Ishikawa (cell line): ENCODE measurements at regions not wholly inside any gene's neighbourhood (a gene's known extent, or its start where the extent isn't known, plus 50 kb on each side); places are given as distances from the start of the nearest gene placed in this dataset.

ENCODE experiments used
- CEBPB ChIP-seq: IDR thresholded peaks from 2 replicates; pipeline ENCODE4 v1.6.1; 2012
- CREB1 ChIP-seq: IDR thresholded peaks from 2 replicates; pipeline ENCODE4 v1.6.1; 2012; ENCODE audit warnings: low read depth
- EGR1 ChIP-seq: IDR thresholded peaks from 2 replicates; pipeline ENCODE4 v1.6.1; 2012
- EP300 ChIP-seq: IDR thresholded peaks from 2 replicates; pipeline ENCODE4 v1.6.1; 2012; ENCODE audit warnings: borderline replicate concordance
- FOXM1 ChIP-seq: IDR thresholded peaks from 2 replicates; pipeline ENCODE4 v1.6.1; 2012; ENCODE audit warnings: low read depth, borderline replicate concordance
- NFIC ChIP-seq: IDR thresholded peaks from 2 replicates; pipeline ENCODE4 v1.6.1; 2012
- RAD21 ChIP-seq: IDR thresholded peaks from 2 replicates; pipeline ENCODE4 v1.6.1; 2012; ENCODE audit warnings: low read depth
- TAF1 ChIP-seq: IDR thresholded peaks from 2 replicates; pipeline ENCODE4 v1.6.1; 2012; ENCODE audit warnings: low read depth, mild to moderate bottlenecking
- TCF12 ChIP-seq: IDR thresholded peaks from 2 replicates; pipeline ENCODE4 v1.6.1; 2012; ENCODE audit warnings: low read depth
- YY1 ChIP-seq: IDR thresholded peaks from 2 replicates; pipeline ENCODE4 v1.6.1; 2012; ENCODE audit warnings: low read depth
- TF ChIP-seq, protein P1 (sequence below): IDR thresholded peaks from 2 replicates; pipeline ENCODE4 v1.6.1; 2012; ENCODE audit warnings: low read depth, mild to moderate bottlenecking
- TF ChIP-seq, protein P2 (sequence below): IDR thresholded peaks from 2 replicates; pipeline ENCODE4 v1.6.1; 2012
- TF ChIP-seq, protein P3 (sequence below): IDR thresholded peaks from 2 replicates; pipeline ENCODE4 v1.6.1; 2012

DNA sequence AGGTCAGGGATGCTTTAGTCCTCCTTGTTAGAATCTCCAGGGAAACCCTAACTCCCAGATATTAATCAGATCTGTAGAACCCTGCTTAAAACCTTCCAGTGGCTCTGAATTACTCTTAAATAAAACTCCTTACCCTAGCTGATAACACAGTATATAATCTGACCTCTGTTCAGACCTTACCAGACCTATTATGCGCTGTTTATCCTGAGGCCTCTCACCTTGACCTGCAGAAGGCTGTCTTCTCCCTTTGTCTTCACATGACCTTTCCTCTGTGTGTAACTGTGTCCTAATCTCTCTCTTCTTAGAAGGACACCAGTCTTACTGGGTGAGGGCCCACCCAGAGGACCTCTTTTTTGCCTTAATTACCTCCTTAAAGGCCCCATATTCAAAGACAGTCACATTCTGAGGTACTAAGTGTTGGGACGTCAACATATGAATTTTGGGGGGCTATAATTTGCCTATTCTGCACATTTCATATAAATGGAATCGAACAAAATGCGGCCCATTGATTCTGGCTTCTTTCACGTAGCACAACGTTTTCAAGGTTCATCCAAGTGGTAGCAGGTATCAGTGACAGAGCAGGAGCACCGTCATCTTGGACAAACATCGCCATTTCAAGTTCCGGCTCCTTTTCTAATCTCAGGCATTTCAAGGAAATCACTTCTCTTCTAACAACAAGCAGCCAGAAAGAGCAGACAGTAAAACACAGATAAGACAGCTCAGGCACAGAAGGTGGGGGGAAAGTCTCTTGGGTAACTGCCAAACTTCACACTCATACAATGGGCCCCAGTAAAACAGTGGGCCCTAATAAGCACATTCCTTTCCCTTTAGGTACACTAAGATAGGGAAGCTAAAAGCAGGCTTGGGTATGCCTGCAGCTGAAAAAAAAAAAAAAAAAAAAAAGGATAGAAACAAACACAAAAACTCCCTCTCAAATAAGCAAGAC lies 200.2 kb upstream of the NUDT4 start:
- TF ChIP-seq, protein P1, sequence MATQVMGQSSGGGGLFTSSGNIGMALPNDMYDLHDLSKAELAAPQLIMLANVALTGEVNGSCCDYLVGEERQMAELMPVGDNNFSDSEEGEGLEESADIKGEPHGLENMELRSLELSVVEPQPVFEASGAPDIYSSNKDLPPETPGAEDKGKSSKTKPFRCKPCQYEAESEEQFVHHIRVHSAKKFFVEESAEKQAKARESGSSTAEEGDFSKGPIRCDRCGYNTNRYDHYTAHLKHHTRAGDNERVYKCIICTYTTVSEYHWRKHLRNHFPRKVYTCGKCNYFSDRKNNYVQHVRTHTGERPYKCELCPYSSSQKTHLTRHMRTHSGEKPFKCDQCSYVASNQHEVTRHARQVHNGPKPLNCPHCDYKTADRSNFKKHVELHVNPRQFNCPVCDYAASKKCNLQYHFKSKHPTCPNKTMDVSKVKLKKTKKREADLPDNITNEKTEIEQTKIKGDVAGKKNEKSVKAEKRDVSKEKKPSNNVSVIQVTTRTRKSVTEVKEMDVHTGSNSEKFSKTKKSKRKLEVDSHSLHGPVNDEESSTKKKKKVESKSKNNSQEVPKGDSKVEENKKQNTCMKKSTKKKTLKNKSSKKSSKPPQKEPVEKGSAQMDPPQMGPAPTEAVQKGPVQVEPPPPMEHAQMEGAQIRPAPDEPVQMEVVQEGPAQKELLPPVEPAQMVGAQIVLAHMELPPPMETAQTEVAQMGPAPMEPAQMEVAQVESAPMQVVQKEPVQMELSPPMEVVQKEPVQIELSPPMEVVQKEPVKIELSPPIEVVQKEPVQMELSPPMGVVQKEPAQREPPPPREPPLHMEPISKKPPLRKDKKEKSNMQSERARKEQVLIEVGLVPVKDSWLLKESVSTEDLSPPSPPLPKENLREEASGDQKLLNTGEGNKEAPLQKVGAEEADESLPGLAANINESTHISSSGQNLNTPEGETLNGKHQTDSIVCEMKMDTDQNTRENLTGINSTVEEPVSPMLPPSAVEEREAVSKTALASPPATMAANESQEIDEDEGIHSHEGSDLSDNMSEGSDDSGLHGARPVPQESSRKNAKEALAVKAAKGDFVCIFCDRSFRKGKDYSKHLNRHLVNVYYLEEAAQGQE, result no peak
- TF ChIP-seq CEBPB (no peak), FOXM1 (no peak), TCF12 (no peak), TAF1 (no peak), EP300 (no peak), RAD21 (no peak), YY1 (no peak), CREB1 (no peak), EGR1 (no peak), NFIC (no peak)
- TF ChIP-seq, protein P2, sequence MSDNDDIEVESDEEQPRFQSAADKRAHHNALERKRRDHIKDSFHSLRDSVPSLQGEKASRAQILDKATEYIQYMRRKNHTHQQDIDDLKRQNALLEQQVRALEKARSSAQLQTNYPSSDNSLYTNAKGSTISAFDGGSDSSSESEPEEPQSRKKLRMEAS, result no peak
- TF ChIP-seq, protein P3, sequence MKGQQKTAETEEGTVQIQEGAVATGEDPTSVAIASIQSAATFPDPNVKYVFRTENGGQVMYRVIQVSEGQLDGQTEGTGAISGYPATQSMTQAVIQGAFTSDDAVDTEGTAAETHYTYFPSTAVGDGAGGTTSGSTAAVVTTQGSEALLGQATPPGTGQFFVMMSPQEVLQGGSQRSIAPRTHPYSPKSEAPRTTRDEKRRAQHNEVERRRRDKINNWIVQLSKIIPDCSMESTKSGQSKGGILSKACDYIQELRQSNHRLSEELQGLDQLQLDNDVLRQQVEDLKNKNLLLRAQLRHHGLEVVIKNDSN, result no peak
